ENCODE measurements at regions not wholly inside any gene's neighbourhood (a gene's known extent, or its start where the extent isn't known, plus 50 kb on each side); places are given as distances from the start of the nearest gene placed in this dataset.

GRCh38 chr2:41997561-41997960 is 50.3 kb upstream of the PKDCC start:
- no peak for TF ChIP-seq CTCF (IDR thresholded peaks at IDR 0.05; ENCODE audit: insufficient read depth, low read depth, low read length, missing control alignments)
- no peak for DNase-seq (ENCODE audit: low read depth)
- H3K4me3 ChIP-seq (ENCODE audit: low read length), result no peak overlapping the region
